Loucy (cell line): ENCODE measurements at regions not wholly inside any gene's neighbourhood (a gene's known extent, or its start where the extent isn't known, plus 50 kb on each side); places are given as distances from the start of the nearest gene placed in this dataset.

Experiments used
- H2AFZ ChIP-seq: fragments of 200-600 bp; sonication (generic); 2 replicates; pipeline ENCODE4 v1.6.0; 2016; ENCODE audit warnings: antibody characterized with exemption, mild to moderate bottlenecking, low read length, moderate library complexity
- H3F3A ChIP-seq: fragments of 200-600 bp; 2 replicates; pipeline ENCODE4 v1.6.0; 2016; ENCODE audit warnings: antibody characterized with exemption, low read depth, mild to moderate bottlenecking
- H3K27me3 ChIP-seq: fragments of 200-600 bp; sonication (generic); 2 replicates; pipeline ENCODE4 v1.6.1; 2014; ENCODE audit warnings: low read length, mild to moderate bottlenecking; ENCODE audit not compliant: insufficient read depth, poor library complexity, severe bottlenecking
- H3K36me3 ChIP-seq: fragments of 200-600 bp; sonication (generic); 2 replicates; pipeline ENCODE4 v1.6.1; 2016; ENCODE audit warnings: low read length; ENCODE audit not compliant: insufficient read depth
- H3K4me1 ChIP-seq: fragments of 200-600 bp; sonication (generic); 2 replicates; pipeline ENCODE4 v1.5.1; 2014; ENCODE audit warnings: low read length, mild to moderate bottlenecking; ENCODE audit not compliant: insufficient read depth, poor library complexity, severe bottlenecking
- H3K4me2 ChIP-seq: fragments of 200-600 bp; sonication (generic); 2 replicates; pipeline ENCODE4 v1.6.0; 2014; ENCODE audit warnings: antibody characterized with exemption, low read length, low read depth, mild to moderate bottlenecking; ENCODE audit not compliant: poor library complexity, severe bottlenecking
- H3K4me3 ChIP-seq: fragments of 200-600 bp; sonication (generic); 2 replicates; pipeline ENCODE4 v1.5.1; 2014; ENCODE audit warnings: low read length, mild to moderate bottlenecking, mixed read lengths; ENCODE audit not compliant: poor library complexity, severe bottlenecking
- H3K79me2 ChIP-seq: fragments of 200-600 bp; sonication (generic); 2 replicates; pipeline ENCODE4 v1.6.1; 2014; ENCODE audit warnings: low read length; ENCODE audit not compliant: insufficient read depth
- H3K9ac ChIP-seq: fragments of 200-600 bp; sonication (generic); 2 replicates; pipeline ENCODE4 v1.6.0; 2014; ENCODE audit warnings: mild to moderate bottlenecking, low read depth, low read length, moderate library complexity; ENCODE audit not compliant: poor library complexity, severe bottlenecking
- H3K9me2 ChIP-seq: fragments of 200-600 bp; sonication (generic); replicated peaks from 2 replicates; pipeline ENCODE4 v1.6.1; 2016; ENCODE audit warnings: low read depth, low read length, mixed read lengths
- H3K9me3 ChIP-seq: fragments of 200-600 bp; sonication (generic); 2 replicates; pipeline ENCODE4 v1.6.1; 2014; ENCODE audit warnings: mild to moderate bottlenecking, antibody characterized with exemption, low read length, low read depth; ENCODE audit not compliant: insufficient read depth
- H4K20me1 ChIP-seq: fragments of 200-600 bp; sonication (generic); 2 replicates; pipeline ENCODE4 v1.6.0; 2014; ENCODE audit warnings: antibody characterized with exemption, low read length, mild to moderate bottlenecking; ENCODE audit not compliant: insufficient read depth, poor library complexity, severe bottlenecking
- EZH2phosphoT487 ChIP-seq: fragments of 200-600 bp; IDR thresholded peaks from 2 replicates; pipeline ENCODE4 v1.6.1; 2018; ENCODE audit warnings: antibody characterized with exemption, mild to moderate bottlenecking, moderate library complexity, borderline replicate concordance
- TF ChIP-seq, protein P1 (sequence below): fragments of 200-600 bp; sonication (generic); conservative IDR thresholded peaks from 2 replicates; pipeline ENCODE4 v1.5.1; 2014; ENCODE audit warnings: mild to moderate bottlenecking, antibody characterized with exemption, low read length

DNA sequence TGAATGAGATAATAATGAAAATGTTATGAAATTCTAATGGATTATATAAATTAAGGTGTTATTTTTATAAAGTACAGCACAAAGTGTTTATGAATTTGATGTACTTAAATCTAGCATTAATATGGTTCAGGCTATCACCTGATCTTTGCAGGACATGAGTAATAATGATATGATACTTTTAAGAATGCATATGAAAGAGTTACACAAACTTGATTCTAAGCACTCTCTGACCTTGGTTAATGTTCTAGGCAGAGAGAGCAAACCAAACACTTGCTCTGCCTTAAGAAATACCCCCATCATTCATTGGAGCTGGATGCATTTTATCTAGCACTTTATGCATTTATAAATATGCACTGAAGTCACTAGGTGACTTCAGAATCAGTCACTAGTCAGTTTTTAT lies 942.2 kb upstream of the CDH8 start:
- Histone ChIP-seq H4K20me1 (no peaks in the 10 kb centered on the region), H3K36me3 (no peaks in the 10 kb centered on the region), H3K4me3 (no peak overlapping the region), H3K4me1 (no peaks in the 10 kb centered on the region), H3K79me2 (no peaks in the 10 kb centered on the region), H3K27me3 (no peaks in the 10 kb centered on the region), H3F3A (no peaks in the 10 kb centered on the region), H3K9me2 (no peaks in the 10 kb centered on the region), H3K9ac (no peak overlapping the region), H3K9me3 (no peaks in the 10 kb centered on the region), H3K4me2 (no peak overlapping the region), H2AFZ (no peak overlapping the region)
- TF ChIP-seq, protein P1, sequence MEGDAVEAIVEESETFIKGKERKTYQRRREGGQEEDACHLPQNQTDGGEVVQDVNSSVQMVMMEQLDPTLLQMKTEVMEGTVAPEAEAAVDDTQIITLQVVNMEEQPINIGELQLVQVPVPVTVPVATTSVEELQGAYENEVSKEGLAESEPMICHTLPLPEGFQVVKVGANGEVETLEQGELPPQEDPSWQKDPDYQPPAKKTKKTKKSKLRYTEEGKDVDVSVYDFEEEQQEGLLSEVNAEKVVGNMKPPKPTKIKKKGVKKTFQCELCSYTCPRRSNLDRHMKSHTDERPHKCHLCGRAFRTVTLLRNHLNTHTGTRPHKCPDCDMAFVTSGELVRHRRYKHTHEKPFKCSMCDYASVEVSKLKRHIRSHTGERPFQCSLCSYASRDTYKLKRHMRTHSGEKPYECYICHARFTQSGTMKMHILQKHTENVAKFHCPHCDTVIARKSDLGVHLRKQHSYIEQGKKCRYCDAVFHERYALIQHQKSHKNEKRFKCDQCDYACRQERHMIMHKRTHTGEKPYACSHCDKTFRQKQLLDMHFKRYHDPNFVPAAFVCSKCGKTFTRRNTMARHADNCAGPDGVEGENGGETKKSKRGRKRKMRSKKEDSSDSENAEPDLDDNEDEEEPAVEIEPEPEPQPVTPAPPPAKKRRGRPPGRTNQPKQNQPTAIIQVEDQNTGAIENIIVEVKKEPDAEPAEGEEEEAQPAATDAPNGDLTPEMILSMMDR = no peak
- TF ChIP-seq EZH2phosphoT487 = no peak

DNA sequence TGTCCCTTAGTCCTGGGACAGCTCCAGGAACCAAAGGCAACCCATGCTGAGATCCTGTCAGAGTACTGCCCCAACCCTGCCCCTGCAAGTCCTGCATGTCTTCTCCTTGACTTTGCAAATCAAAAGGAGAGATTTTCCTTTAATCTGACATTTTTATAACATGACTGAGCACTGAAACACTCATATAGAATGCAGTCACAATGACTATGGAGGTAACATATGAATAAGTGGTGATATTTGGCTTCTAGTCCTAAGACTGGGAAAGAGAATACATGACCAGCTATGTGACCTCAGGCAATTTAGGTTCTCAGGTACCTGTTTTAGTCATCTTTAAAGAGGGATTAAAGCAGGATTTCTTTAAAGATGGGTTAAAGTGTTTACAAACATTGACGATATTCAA lies 941.6 kb upstream of the CDH8 start:
- H4K20me1 ChIP-seq = no peaks in the 10 kb centered on the region
- no peak overlapping the region for H2AFZ ChIP-seq
- H3K4me2 ChIP-seq = no peak overlapping the region
- H3K9ac ChIP-seq = no peak overlapping the region
- no peaks in the 10 kb centered on the region for H3K4me1 ChIP-seq
- H3K9me3 ChIP-seq = no peaks in the 10 kb centered on the region
- H3K4me3 ChIP-seq = no peak overlapping the region
- H3K27me3 ChIP-seq = no peaks in the 10 kb centered on the region
- no peaks in the 10 kb centered on the region for H3K36me3 ChIP-seq
- no peaks in the 10 kb centered on the region for H3K9me2 ChIP-seq
- no peaks in the 10 kb centered on the region for H3F3A ChIP-seq
- no peaks in the 10 kb centered on the region for H3K79me2 ChIP-seq
- TF ChIP-seq EZH2phosphoT487 = no peak
- TF ChIP-seq, protein P1 = no peak

DNA sequence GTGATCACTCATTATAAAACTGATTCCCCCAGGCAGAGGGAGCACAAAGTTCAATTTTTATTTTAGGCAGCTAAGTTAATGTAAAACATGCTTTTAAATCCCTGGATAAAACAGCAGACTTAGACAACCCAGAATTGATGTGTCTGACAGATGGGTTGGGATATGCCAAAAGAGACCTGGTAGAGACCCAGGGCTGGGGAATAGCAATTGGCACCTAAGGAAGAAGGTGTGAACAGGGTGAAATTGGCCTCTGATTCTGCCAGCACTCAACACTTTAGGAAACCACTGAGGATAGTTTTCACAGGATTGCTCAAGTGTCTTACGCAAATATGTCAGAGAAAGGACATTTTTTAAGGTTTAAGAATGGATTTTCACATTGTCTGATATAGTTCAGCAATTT lies 938.2 kb upstream of the CDH8 start:
- H3K9me3 ChIP-seq = no peaks in the 10 kb centered on the region
- H3K36me3 ChIP-seq = no peaks in the 10 kb centered on the region
- no peaks in the 10 kb centered on the region for H3K79me2 ChIP-seq
- no peak overlapping the region for H3K4me3 ChIP-seq
- H2AFZ ChIP-seq = no peak overlapping the region
- no peaks in the 10 kb centered on the region for H3K9me2 ChIP-seq
- H3K4me2 ChIP-seq = no peak overlapping the region
- H3K9ac ChIP-seq = no peak overlapping the region
- TF ChIP-seq, protein P1 = no peak
- TF ChIP-seq EZH2phosphoT487 = no peak
- H4K20me1 ChIP-seq = no peaks in the 10 kb centered on the region
- no peaks in the 10 kb centered on the region for H3K27me3 ChIP-seq
- H3K4me1 ChIP-seq = no peaks in the 10 kb centered on the region
- H3F3A ChIP-seq = no peaks in the 10 kb centered on the region
